Activated CD8-positive, alpha-beta memory T cell treated with anti-CD3 and anti-CD28 coated beads for 36 hours (primary cell): ENCODE measurements at regions not wholly inside any gene's neighbourhood (a gene's known extent, or its start where the extent isn't known, plus 50 kb on each side); places are given as distances from the start of the nearest gene placed in this dataset.

ENCODE experiments used
- CTCF ChIA-PET: fragments of 350-600 bp; sonication (Branson Sonifier 250); formaldehyde crosslinking; loops from one replicate; lab custom pipeline; 2021; ENCODE audit warnings: antibody characterized with exemption; lab: Charles Lee
- POLR2A ChIA-PET: fragments of 350-600 bp; sonication (Branson Sonifier 250); formaldehyde crosslinking; loops from one replicate; lab custom pipeline; 2021; ENCODE audit warnings: antibody characterized with exemption; lab: Charles Lee

GRCh38 chr15:97235611-97235985 lies 724.9 kb upstream of the ARRDC4 start:
- ChIA-PET POLR2A (no interaction called here), CTCF (interaction anchor here (0.9 kb wide), 1 partner anchor 11 kb away, joined by 3 read pairs; no protein-coding TSS in a partner anchor)

- ChIA-PET POLR2A (no interaction called here), CTCF (no interaction called here)
These were observed 724.4 kb upstream of the ARRDC4 start for GRCh38 chr15:97236140-97236539.

DNA sequence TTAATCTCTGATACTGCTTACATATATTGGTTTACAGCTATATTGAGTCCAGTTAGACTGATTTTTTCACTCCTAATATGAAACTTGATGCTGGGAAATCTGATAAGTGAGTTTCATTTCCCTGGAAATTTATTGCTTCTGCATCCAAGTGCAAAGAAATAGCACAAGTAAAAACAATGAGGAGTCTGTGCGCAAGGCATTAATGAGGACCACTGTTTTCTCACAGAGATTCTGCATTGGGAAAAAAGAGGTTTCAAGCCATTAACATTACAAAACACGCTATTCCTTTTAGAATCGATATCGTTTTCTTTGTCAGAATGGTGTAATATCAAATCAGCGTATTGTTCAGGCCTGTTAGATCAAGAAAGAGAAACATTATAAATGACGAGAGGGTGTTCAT lies 723.3 kb upstream of the ARRDC4 start:
- POLR2A ChIA-PET = no interaction called here
- CTCF ChIA-PET = no interaction called here

GRCh38 chr15:97248376-97248775 lies 712.1 kb upstream of the ARRDC4 start:
- POLR2A ChIA-PET = no interaction called here
- CTCF ChIA-PET = no interaction called here

DNA sequence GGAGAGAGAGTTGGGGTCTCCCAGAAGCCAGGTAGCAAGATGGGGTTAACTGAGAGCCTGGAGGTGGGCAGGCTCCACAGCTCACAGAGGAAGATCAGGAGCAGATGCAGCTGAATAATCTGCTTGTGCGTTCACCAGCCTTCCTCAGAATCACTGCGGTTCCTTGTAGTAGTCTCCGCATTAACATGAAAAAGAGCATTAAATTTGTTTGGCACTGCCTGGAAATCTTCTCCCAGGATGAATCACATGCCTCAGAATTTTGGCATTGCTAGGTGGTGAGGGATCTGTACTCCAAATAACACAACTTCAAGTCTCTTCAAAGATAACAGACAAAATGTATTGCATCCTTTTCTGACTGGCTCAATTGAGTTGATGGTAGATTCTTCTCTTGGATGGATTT lies 700.6 kb upstream of the ARRDC4 start:
- ChIA-PET CTCF (no interaction called here), POLR2A (no interaction called here)

- POLR2A ChIA-PET = no interaction called here
- CTCF ChIA-PET = no interaction called here
These were observed 659.3 kb upstream of the ARRDC4 start for GRCh38 chr15:97301166-97301565.

GRCh38 chr15:97316362-97316761 lies 644.1 kb upstream of the ARRDC4 start:
- POLR2A ChIA-PET = no interaction called here
- CTCF ChIA-PET = no interaction called here

GRCh38 chr15:97317163-97317562 lies 643.3 kb upstream of the ARRDC4 start:
- CTCF ChIA-PET = no interaction called here
- POLR2A ChIA-PET = no interaction called here

DNA sequence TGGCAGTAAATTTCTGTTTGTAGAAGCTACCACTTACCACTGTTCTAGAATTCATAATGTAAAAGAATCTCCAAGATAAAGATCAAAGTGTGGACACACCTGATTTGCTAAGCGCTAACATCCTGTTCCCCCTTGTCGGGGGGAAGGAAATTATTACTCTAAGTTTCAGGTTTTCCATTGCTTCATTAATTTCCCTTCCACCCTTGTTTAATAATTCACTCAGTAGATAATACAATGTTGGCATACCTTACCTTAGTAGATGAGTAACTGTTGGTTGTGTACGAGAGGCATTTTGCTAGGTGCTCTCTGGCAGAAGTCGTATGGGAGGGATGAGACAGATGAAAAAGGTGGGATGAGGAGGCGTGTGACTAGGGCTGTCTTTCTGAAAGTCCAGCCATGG lies 641.2 kb upstream of the ARRDC4 start:
- ChIA-PET POLR2A (no interaction called here), CTCF (no interaction called here)

GRCh38 chr15:97346221-97346620 lies 614.3 kb upstream of the ARRDC4 start:
- ChIA-PET CTCF (no interaction called here), POLR2A (no interaction called here)

DNA sequence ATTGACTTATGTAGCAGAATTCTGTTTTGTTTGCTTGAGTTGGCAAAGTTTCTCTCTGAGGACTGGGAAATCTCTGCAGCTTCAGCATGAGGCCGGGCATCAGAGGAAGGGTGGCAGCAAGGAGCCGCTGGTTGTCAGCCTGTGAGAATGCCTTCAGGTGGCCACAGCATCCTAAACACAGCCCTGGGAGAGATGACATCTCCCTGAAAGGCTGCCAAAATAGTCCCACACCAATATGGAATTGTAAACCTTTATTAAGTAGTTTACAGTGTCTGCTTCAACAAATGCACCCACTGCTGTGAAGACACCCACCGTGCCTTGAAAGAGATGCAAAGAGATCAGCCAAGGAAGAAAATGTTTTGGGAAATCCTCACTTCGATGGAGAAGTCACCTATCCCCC lies 609.7 kb upstream of the ARRDC4 start:
- CTCF ChIA-PET = no interaction called here

DNA sequence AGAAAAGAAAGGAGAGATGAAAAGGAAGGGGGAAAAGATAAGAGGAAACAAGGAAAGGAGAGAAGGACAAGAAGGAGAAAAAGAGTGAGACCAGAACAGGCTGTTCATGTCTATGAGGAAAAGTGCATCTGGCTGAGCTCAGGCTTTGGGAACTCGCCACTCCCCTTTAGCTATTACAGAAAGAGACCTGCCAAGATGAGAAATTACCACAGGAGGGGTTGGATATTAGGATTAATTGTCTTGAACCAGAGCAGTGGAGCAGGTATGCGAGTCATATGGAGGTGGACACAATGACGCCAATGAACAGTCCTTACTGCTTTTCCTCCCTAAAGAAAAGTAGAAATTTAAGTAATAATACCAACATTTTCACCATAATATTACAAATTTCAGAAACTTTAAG lies 577.0 kb upstream of the ARRDC4 start:
- POLR2A ChIA-PET = no interaction called here
- CTCF ChIA-PET = no interaction called here

More for the DNA sequence above, 609.7 kb upstream of the ARRDC4 start:
- POLR2A ChIA-PET = no interaction called here

DNA sequence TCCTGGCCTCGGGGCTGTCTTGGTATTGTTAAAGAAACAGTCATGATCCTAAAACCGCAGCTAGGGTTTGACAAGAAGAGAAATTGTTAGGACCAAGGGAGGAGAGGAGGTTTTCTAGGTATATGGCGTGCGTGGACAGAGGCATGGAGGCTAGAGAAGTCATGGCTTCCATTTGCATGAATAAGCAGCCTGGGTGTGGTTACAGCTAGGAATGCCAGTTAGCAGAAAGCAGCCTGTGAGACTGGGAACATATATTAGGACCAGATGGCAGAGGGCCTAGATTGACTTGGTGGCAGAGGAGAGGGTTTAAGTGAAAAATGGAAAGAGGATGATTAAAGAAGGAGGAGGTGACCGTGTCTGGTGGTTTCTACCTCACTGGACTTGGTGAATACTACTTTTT lies 573.6 kb upstream of the ARRDC4 start:
- CTCF ChIA-PET = no interaction called here
- POLR2A ChIA-PET = no interaction called here

GRCh38 chr15:97401195-97401594 lies 559.3 kb upstream of the ARRDC4 start:
- CTCF ChIA-PET = no interaction called here
- POLR2A ChIA-PET = no interaction called here

DNA sequence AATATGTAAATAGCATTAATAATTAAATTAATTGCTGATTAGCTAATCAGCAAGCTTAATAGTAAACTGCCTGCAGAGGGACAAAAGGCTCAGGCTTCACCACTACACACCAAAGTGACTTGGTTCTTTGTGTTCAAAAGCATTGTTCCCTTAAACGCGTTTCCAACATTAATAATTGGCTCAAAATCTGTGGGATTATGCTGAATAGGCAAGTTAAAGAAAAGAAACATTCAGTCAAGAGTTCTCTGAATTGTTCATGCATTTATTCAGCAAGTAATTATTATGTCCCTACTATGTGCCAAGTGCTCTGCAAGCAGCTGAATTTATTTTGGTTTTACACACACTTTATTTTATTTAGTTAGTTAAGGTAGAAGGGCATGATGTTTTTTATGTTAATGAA lies 558.5 kb upstream of the ARRDC4 start:
- CTCF ChIA-PET = no interaction called here
- POLR2A ChIA-PET = no interaction called here

GRCh38 chr15:97406841-97407240 lies 553.7 kb upstream of the ARRDC4 start:
- ChIA-PET CTCF (no interaction called here), POLR2A (no interaction called here)

DNA sequence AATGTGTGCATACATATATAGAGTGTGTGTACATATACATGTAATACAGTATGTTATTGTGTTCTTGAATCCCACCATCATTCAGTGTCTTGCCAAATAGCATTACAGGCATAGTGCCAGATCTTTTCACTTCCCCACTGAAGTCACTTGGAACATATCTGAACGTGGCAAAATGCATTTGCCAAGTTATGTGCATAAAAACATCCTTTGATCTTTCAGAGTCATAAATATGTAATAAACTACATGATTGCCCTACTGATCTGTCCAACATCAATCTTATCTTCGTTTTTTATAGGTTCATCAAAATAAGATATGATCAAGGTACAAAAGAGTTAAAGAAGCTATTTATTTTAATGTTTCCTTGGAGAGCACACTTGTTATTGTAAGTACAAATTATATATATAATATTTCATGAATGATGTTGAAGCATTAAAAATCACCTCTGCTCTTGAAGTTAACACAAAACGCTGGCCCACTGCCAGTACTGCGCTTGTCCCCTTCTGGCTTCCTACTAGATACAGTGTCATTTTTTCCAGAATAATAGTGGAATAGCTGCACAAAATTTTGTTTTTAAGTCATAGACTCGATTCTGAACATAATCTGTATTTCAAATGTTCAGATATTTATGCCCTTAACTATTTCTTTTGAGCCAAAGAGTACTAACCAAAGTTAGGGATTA lies 549.5 kb upstream of the ARRDC4 start:
- ChIA-PET CTCF (no interaction called here), POLR2A (no interaction called here)

DNA sequence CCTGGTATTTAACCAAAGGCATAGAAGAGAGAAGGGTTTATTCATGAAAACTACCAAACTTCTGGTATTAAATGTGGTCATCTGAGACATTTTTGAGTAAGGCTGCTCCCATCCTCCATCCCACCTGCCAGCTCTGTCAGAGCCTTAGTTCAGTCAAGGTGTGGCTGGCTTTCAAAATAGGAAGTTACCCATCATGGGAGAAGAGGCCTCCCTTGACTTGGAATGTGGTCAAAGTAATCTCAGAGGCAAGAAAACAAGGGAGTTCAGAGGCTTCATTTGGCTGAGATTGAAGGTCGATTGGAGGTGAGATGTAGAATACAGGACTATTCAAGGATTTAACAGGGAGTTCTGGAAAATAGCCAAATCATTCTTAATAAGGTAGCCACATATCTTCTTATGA lies 540.4 kb upstream of the ARRDC4 start:
- CTCF ChIA-PET = no interaction called here

DNA sequence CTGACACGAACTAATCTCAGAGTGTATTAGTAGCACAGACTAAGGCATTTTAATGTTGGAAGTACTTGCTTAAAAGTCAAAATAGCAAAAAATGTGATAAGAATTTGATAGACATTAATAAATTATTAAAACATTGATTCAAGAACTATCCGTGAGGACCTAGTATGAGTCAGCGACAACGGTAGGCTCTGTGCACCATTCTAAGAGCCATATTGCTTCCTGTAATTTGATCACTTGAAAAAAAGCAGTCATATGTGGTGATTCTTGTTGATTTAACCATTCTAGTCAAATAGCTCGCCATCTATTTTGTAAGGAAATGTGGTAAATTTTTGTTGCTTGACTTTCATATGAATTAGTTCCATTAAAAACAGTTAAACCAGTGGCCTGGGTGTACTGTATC lies 534.9 kb upstream of the ARRDC4 start:
- CTCF ChIA-PET = no interaction called here
- POLR2A ChIA-PET = no interaction called here

More for the DNA sequence above, 540.4 kb upstream of the ARRDC4 start:
- POLR2A ChIA-PET = no interaction called here

GRCh38 chr15:97443101-97443500 lies 517.4 kb upstream of the ARRDC4 start:
- ChIA-PET CTCF (no interaction called here), POLR2A (no interaction called here)

DNA sequence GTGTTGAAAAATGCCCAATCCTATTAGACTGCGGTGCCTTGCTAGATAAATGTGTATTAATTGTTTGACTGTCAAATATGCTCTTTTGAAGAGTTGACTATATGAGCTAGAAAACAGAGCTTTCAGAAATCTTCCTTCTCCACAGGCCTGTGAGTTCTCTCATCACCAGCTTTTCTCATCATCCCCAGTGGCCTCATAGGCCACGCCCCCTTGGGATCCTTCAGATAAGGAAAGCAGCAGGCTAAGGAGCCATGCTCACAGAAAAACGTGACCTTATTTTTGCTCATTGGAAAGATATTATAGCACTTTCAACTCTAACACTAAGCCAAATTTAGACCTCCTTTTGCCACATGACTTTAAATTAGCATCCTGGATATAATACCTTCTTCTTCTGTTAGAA lies 514.4 kb upstream of the ARRDC4 start:
- ChIA-PET POLR2A (no interaction called here), CTCF (no interaction called here)
